NCI-H345 treated with DMSO at 0.1 percent for 48 hours (cell line): ENCODE measurements at regions not wholly inside any gene's neighbourhood (a gene's known extent, or its start where the extent isn't known, plus 50 kb on each side); places are given as distances from the start of the nearest gene placed in this dataset.

Experiments used
- DNase-seq: peaks from one replicate; lab custom pipeline; 2025; ENCODE audit not compliant: unreplicated experiment; lab: John Stamatoyannopoulos, UW

- no peak for DNase-seq
Observed at GRCh38 chr20:40459299-40459698, 229.7 kb downstream of the MAFB start.

- no peak for DNase-seq
Observed at GRCh38 chr20:40457404-40457803, 231.6 kb downstream of the MAFB start.

- DNase-seq = no peak
Observed at GRCh38 chr20:40452758-40453157, 236.3 kb downstream of the MAFB start.

GRCh38 chr20:40451552-40451951, 237.5 kb downstream of the MAFB start:
- no peak for DNase-seq

GRCh38 chr20:40449974-40450616, 238.9 kb downstream of the MAFB start:
- no peak for DNase-seq

GRCh38 chr20:40449144-40449690, 239.8 kb downstream of the MAFB start:
- DNase-seq = no peak

GRCh38 chr20:40446888-40447287, 242.1 kb downstream of the MAFB start:
- DNase-seq = no peak

- DNase-seq = no peak
Observed at GRCh38 chr20:40444516-40444915, 244.5 kb downstream of the MAFB start.

GRCh38 chr20:40443753-40444152, 245.3 kb downstream of the MAFB start:
- no peak for DNase-seq

- peak; percentile 6 for DNase-seq
Observed at GRCh38 chr20:40442181-40442963, 246.7 kb downstream of the MAFB start.

- DNase-seq = no peak
Observed at GRCh38 chr20:40441771-40442170, 247.3 kb downstream of the MAFB start.

- DNase-seq = no peak
Observed at GRCh38 chr20:40438161-40438830, 250.7 kb downstream of the MAFB start.

GRCh38 chr20:40436011-40436410, 253.0 kb downstream of the MAFB start:
- no peak for DNase-seq

GRCh38 chr20:40435146-40435895, 253.7 kb downstream of the MAFB start:
- DNase-seq = no peak

- no peak for DNase-seq
Observed at GRCh38 chr20:40434122-40434521, 254.9 kb downstream of the MAFB start.

GRCh38 chr20:40433341-40433861, 255.6 kb downstream of the MAFB start:
- no peak for DNase-seq

GRCh38 chr20:40431611-40432010, 257.4 kb downstream of the MAFB start:
- DNase-seq = no peak

- no peak for DNase-seq
Observed at GRCh38 chr20:40431112-40431511, 257.9 kb downstream of the MAFB start.

- no peak for DNase-seq
Observed at GRCh38 chr20:40427026-40427425, 262.0 kb downstream of the MAFB start.

- DNase-seq = no peak
Observed at GRCh38 chr20:40424695-40425094, 264.3 kb downstream of the MAFB start.

GRCh38 chr20:40422656-40423055, 266.4 kb downstream of the MAFB start:
- DNase-seq = no peak
